ENCODE measurements at regions not wholly inside any gene's neighbourhood (a gene's known extent, or its start where the extent isn't known, plus 50 kb on each side); places are given as distances from the start of the nearest gene placed in this dataset.

DNA sequence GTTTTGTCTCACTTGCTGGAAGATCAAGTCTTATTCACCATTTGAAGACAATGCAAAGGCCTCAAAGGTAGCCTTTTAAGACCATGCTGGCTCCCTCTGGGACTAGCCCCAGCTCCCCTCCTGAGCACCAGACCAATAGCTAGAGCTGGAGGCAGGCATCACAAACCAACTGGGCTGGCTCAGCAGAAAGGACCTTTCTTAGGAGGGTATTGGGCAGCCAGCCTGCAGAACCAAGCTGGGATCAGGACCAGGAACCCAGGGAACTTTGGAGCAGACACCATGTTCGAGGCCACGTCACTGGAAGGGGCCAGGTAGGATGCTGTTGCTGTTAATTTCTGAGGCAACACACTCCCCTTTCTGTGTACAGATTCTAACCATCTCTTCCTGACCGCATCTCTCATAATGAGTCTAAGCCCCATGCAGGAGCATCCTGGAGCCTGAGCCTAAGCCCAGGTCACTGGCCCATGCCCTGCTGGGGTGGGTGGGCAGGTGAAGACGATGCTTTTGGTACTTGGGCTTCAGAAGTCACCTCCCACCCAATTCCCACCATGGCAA is 81.4 kb upstream of the KLF13 start:
- no peak for DNase-seq (ENCODE audit: low spot score)

DNA sequence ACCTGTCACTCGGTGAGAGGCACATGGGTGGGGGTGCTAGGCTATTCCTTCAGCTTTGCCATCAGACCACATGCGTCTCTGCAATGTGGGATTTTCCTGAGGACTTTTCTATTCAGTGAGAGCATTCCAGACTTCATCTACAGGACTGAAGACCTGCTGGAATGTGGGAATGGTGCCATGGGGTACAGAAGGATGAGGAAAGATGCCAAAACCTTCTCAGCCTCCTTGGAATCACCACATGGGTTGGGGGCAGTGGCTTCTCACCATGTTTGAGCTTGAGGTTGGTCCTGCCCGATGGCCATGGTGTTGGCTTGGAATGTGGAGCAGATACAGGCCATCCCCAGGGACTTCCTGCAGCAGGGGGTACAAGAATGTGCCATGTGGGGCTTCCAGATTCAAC is 80.9 kb upstream of the KLF13 start:
- DNase-seq (ENCODE audit: low spot score): no peak

DNA sequence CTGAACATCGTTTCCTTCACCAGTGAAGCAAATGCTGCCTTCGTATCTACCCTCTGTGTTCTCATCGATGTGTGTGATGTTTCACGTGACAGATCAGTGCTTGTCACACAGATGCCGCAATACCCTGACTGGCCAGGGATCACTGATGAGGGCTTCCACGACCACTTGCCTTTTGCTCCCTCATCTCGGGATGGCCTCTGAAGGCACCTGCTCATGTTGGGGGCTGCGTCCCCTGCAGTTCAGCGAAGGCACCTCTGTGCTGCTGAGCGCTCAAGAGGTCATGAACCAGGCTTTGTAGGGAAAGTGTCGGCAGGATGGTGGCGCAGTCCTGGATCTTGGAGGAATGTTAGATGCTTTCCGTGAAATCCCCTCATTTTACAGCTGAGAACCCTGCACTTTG is 79.2 kb upstream of the KLF13 start:
- DNase-seq (ENCODE audit: low spot score): no peak

DNA sequence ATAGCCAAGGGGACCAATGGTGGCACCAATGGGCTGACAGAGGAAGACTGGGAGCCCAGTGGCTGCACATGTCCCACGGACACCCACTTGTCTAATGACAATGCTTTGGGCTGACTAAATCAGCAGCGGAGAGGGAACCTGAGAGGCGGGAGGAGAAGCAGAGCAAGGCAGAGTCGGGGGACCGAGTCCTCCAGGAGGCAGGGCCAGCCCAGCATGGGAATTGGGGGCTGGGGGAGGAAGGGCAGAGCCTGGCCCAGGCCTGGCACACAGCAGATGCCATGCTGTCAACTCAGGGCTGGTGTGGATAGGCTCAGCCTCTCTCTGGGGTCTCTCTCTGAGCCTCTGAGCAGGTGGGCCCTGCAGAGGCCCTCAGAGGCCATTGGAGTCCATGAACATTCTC is 78.4 kb upstream of the KLF13 start:
- no peak for DNase-seq (ENCODE audit: low spot score)

DNA sequence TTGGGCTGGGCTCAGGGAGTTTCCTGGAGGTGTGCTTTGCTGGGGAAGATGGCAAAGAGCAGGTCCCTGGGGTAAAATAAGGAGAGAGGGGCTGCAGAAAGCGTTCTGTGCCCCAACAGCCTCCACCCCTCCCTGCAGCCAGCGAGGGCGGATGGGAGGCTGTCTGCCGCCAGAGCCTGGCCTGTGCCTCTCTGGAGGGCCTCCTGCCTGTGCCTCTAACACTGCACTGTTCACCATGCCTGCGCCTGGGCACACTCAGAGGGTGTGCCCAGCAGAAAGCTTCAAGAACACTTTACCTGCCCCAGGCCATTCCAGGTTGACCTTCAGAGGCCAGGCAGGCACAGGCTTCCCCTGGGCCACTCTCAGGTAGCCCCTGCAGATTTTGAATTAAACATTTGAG is 77.7 kb upstream of the KLF13 start:
- no peak for DNase-seq (ENCODE audit: low spot score)

DNA sequence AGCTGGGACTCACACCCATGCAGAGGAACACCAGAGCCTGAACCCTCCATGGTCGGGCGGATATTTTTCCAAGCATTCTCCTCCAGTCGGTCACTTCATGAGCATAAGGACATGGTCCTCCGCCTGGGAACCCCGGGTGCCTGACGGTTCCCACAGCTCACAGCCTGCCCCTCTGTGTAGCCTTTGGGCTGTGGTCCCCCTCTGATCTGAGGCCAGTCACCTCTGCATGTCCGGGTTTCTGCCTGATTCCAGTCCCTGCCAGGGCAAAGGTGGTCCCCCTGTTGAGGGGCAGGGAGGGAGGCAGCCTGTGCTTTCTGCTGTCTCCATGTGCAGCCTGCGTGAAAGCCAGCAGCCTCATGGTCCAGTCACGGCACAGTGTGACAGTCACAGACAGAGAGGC is 76.6 kb upstream of the KLF13 start:
- no peak for DNase-seq (ENCODE audit: low spot score)

DNA sequence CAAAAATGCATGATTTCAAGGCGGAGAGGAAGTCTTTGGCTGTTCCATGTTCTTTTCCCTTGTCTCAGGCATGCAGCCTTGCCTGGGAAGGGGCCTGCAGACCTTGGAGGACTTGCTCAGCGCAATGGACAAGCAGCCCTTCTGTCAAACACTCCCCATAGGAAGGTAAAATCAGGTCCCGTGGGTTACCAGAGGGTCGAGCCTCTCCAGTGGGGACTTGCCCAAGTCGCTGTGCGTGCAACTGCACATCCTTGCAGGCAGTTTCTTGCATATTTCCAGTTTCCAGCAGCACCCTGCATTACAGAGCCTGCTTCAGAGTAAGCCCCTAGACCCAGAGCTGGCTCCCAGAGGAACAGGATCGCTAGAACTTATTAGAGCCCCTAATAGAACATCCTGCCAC is 75.5 kb upstream of the KLF13 start:
- DNase-seq (ENCODE audit: low spot score): no peak

DNA sequence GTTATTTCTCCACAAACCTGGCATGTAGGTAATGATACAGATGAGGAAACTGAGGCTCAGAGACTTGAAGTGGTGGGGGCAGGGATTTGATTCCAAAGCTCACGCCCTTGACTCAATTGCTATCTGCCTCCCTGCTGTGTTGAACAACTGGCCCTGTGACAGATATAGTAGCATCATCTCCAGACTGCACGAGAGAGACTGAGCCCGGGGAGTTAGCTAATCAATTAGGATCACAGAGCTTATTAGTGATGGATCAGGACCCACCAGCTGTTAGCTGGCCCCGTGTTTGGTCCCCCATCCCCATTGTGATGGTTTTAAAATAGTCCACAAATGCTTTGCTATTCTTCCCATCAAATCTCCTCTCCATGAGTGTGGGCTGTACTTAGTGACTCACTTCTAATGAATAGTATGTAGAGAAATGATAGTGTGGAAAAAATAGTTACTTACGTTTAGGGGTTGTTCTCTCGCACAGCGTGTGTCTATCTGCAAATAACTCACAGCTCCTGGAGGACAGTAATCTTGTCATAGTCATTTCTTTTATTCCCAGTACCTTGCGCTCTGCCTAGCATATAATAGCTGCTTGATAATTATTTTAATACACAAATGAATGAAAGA is 74.4 kb upstream of the KLF13 start:
- DNase-seq (ENCODE audit: low spot score): no peak

DNA sequence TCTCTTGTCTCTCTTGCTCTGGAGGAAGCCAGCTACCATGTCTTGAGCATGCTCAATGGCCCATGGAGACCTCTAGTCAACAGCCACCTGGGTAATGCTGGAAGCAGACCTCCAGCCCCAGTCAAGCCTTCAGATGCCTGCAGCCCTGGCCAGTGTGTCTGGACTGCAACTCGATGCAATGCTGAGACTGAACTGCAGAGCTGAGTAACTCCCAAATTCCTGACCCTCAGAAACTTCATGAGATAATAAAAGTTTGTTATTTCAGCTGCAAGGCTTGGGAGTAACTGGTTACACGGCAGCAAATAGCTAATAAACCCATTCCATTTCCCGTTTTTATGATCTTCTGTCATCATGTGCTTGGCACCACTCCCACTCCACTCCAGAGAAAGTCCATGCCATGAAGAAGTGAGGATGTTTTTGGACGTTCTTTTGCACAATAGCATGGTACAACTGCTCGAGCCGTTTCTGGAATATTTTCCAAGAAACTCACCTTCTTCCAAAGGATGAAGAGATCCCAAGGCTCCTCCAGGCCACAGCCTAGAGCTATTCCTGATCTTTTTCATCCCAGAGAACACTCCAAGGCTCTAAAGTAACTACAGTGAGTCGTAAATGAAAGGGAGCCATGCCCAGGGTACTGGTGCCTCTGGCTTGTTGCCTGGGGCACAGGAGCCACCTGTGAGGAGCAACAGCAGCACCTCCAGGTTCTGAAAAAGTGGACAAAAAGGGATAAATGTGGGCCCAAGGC is 72.0 kb upstream of the KLF13 start:
- DNase-seq (ENCODE audit: low spot score): no peak

DNA sequence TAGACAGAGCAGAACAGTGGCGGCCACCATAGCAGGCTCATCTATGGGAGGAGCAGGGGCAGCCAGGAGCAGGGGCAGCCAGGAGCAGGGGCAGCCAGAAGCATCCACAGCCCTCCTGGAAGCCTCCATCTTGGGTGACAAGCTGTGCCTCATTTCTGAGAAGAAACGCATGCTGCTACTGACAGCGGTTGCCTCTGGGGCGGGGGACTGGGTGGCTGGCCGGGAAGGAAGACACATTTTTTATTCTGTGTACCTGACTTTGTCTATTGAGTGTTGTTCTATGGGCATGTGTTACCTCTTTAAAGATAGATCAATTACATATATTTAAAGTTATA is 71.5 kb upstream of the KLF13 start:
- no peak for DNase-seq (ENCODE audit: low spot score)

DNA sequence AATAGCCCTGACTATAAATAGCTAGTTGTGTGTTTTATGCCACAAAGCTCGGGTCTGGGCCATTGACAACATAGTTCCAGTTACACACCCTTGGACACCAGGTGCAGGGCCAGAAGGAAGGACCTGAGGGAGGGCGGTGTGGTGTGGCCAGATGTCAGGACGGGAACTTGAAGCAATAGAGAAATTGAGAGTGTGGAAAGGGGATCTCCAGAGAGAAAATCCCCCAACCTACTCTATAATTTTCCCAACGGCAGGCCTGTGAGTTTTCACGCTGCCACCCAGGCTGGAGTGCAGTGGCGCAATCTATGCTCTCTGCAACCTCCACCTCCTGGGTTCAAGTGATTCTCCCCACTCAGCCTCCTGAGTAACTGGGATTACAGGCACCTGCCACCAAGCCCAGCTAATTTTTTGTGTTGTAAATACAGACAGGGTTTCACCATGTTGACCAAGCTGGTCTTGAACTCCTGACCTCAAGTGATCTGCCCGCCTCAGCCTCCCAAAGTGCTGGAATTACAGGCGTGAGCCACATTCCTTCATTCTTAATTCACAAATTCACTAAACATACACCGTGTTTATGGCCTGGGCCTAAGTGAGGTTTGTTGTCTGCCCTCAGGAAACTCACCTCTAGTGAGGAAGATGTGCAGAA is 70.8 kb upstream of the KLF13 start:
- DNase-seq (ENCODE audit: low spot score): no peak

DNA sequence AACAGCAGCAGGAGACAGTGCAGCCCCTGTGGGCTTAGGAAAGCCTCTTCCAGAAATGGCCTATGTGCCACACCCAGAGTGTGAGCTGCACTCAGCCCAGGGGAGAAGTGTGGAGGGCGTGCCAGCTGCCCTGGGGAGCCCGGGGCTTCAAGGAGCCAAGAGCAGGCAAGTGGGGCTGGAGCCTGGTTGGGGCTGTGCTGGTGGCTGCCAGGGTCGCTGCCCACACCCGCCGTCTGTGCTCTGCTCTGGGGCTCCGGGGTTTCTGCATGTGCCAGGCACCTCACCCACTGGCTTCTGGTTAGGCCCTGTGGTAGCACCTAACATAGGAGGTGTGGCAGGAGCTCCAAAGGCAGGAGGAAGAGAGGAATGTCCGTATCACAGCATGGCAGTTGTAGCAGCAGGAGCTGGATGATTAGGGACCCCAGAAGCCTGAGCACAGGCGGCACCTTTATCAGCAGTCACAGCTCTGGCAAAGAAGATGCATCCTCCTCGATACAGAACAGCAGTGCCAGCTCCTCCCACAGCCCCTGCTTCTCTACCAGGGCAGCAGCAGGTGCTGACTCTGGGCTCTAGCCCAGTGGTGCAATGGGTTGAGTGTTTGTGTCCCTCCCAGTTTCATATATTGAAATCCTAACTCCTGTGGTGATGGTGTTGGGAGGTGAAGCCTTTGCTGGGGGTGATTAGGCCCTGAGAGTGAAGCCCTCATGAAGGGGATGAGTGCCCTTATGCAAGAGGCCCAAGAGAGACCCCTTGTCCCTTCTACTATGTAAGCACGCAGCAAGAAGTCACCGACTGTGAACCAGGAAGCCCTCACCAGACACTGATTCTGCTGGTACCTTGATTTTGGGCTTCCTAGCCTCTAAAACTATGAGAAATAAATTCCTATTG is 70.0 kb upstream of the KLF13 start:
- DNase-seq (ENCODE audit: low spot score): no peak

DNA sequence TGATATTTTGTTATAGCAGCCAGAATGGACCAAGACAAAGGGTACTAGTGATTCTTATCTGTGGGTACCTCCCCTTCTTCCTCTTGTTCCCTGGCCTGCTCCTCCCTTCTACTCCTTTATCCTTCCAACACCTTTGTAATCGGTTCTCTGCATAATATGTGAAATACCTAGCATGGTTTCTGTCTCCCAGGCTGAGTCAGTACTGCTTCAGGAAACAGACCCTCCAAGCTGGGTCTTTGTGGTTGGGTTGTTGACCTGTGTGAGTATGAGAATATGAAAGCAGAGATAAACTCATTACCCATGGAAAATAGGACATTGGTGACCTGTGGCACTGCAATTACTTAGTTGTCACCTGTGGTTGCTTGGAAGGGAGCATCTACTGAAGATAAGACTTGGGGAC is 69.3 kb upstream of the KLF13 start:
- no peak for DNase-seq (ENCODE audit: low spot score)

DNA sequence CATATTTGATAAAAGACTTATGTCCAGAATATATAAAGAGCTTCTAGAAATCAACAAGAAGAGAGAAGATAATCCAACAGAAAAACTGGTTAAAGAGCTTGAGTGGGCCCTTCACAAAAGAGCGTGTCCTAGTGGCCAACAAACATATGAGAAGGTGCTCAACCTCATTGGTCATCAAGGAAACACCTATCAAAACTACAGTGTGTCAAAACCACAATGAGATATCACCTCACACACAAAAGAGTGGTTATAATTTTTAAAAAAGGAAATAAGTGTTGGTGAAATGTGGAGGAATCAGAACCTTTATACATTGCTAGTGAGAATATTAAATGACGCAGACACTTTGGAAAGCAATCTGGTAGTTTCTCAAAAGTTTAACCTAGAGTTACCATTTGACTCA is 68.4 kb upstream of the KLF13 start:
- DNase-seq (ENCODE audit: low spot score): no peak

DNA sequence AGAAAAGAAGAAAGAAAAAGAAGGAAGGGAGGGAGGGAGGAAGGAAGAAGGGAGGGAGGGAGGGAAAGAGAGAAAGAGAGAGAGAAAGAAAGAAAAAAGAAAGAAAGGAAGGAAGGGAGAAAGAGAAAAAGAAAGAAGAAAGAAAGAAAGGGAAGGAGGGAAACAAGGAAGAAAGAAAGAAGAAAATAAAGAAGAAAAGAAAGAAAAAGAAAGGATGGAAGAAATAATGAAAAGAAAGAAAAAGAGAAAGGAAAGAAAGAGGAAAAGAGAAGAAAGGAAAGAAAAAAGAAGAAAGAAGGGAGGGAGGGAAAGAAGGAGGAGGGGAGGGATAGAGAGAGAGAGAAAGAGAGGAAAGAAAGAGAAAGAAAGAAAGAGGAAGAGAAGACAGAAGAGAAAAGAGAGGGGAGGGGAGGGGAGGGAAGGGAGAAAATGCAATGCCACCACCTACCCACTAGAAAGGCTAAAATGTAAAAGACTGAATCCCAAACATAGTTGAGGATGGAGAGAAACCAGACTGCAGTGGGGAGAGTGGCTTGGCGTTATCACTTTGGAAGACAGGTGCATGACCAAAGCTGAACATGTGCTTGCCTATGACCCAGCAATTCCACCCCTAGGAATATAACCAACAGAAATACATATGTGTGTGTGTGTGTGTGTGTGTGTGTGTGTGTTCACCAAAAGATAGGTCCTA is 66.9 kb upstream of the KLF13 start:
- DNase-seq (ENCODE audit: low spot score): no peak

DNA sequence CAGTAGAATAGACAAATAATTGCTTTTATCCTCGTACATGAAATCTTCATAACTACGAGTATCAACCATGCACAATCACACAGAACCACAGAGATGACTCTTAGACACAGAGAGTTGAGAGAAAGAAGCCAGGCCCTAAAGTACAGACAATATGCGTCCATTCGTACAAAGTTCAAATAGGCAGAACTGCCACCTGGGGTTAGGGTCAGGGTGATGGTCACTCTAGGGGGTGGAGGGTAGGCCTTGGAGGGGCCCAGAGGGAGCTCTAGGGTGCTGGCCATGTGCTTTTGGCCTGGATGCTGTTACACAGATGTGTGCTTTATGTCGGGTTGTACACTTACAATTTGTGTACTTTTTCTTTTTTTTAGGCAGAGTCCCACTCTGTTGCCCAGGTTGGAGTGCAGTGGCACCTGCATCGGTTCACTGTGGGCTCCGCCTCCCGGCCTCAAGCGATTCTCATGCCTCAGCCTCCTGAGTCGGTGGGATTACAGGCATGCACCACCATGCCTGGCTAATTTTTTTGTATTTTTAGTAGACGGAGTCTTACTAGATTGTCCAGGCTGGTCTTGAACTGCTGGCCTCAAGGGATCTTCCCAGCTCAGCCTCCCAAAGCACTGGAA is 65.9 kb upstream of the KLF13 start:
- no peak for DNase-seq (ENCODE audit: low spot score)

DNA sequence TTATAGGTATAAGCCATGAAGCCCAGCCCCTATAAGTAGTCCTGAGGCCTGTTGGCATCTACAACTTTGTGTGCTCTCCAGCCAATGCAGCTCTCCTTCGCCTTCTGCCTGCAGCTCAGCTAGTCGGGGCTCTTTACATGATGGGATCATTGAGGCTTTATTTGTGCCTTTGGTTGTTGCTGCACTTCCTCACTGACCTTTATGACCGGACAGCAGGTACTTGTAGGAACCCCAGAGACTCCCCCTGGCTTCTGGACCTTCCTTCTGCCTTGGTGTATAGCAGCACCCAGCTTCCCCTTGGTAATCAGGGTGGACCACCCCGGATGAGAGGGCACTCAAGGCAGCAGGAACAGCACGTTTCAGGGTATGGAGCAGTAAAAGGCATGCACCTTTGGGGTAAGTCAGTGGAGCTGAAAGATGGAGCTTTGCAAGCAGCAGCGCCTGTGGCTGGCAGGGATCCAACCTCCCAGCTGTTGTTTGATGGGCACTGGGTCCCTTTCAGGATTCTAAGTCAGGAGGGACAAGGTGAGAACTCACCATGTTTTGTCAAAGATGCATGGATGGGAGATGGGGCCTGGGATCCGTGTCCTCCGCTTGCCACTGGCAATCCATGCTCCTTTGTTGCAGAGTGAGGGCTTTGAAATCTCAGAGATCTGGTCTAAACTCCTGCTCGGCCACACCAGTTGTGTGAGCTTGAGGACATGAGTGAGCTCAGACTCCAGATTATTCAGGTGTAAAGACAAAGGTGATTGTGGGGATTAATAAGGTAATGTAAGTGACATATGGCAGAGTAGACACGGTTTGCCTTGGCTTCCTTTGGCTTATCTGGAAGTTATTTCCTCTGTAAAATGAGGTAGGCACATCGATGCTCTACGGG is 65.1 kb upstream of the KLF13 start:
- no peak for DNase-seq (ENCODE audit: low spot score)

DNA sequence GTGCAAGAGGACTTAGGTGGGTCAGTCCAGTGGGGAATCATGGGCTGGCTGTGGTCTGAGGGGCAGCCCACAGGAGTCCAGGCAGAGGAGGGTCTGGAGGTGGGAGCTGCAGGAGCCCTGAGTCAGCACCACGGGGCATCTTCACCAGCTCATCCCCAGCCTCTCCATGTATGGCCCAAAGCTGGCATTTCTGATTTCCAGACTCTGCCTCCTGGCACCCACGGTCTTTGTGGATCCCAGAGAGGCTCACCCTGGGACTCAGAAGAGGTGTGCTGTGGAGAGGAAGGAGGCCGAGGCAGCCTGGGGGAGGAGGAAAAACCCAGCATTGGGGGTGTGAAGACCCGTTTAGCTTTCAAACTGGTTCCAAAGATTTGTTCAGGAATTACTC is 64.5 kb upstream of the KLF13 start:
- DNase-seq (ENCODE audit: low spot score): no peak

DNA sequence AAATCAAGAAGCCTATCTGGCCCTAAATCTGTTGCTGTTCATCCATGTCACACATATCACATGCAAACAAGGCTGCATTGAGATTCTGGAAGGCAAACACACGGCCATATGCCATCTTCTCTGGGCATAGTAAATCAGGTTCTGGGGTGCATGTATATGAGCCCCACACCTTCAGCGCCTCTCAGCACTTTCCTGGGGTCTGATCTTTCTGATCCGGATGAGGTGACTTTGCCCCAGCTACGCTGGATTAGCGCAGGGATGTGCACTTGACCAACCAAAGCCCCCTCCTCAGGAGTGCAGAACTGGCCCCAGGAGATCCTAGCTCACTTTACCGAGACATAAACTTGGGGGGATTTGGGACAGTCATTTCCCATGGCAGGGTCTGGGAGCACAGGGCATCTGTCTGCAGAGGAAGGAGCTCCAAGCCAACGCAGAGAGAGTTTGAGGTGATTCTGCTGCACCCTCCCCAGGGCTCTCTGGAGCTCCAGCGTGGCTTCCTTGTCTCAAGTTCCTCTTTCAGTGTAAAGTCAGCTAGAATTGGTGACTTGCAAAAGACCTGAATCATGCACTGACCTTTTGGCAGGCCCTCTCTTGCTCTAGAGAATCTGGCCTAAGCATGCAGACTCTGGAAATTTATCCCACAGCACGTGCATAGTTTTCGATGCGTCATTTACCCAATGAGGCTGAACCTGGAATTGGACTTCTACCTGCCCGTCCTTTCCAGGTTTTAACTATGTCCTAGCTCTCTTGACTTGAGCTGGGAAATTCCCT is 63.5 kb upstream of the KLF13 start:
- no peak for DNase-seq (ENCODE audit: low spot score)

Measured in CD4-positive, alpha-beta T cell treated with Interleukin-6 at 100 ng/mL for 8 hours (primary cell).